GM21825 (cell line): ENCODE measurements at regions not wholly inside any gene's neighbourhood (a gene's known extent, or its start where the extent isn't known, plus 50 kb on each side); places are given as distances from the start of the nearest gene placed in this dataset.

ENCODE experiments used
- ATAC-seq: cut with Tn5 transposase; IDR thresholded peaks from one replicate; pipeline ENCODE4 v1.9.1; 2021; ENCODE audit warnings: mild to moderate bottlenecking, moderate library complexity; ENCODE audit not compliant: unreplicated experiment

- no peak for ATAC-seq
Observed at GRCh38 chr18:56188529-56189275, 449.7 kb downstream of the TXNL1 start.

- no peak for ATAC-seq
Observed at GRCh38 chr18:56186319-56186718, 452.1 kb downstream of the TXNL1 start.

GRCh38 chr18:56185126-56185525 lies 453.3 kb downstream of the TXNL1 start:
- no peak for ATAC-seq

- ATAC-seq: no peak
Observed at GRCh38 chr18:56176751-56177150, 461.6 kb downstream of the TXNL1 start.

- ATAC-seq: no peak
Observed at GRCh38 chr18:56175330-56176001, 462.9 kb downstream of the TXNL1 start.

- ATAC-seq: no peak
Observed at GRCh38 chr18:56173542-56174220, 464.7 kb downstream of the TXNL1 start.

- no peak for ATAC-seq
Observed at GRCh38 chr18:56172527-56172926, 465.9 kb downstream of the TXNL1 start.

- ATAC-seq: no peak
Observed at GRCh38 chr18:56171848-56172247, 466.5 kb downstream of the TXNL1 start.

- ATAC-seq: no peak
Observed at GRCh38 chr18:56168049-56168781, 470.2 kb downstream of the TXNL1 start.

GRCh38 chr18:56167366-56167765 lies 471.0 kb downstream of the TXNL1 start:
- ATAC-seq: no peak

- no peak for ATAC-seq
Observed at GRCh38 chr18:56166914-56167313, 471.5 kb downstream of the TXNL1 start.

- ATAC-seq: no peak
Observed at GRCh38 chr18:56165601-56166355, 472.6 kb downstream of the TXNL1 start.

- no peak for ATAC-seq
Observed at GRCh38 chr18:56162311-56163265, 475.8 kb downstream of the TXNL1 start.

- ATAC-seq: no peak
Observed at GRCh38 chr18:56161566-56162260, 476.7 kb downstream of the TXNL1 start.

- ATAC-seq: no peak
Observed at GRCh38 chr18:56158676-56159075, 479.7 kb downstream of the TXNL1 start.

GRCh38 chr18:56157541-56157940 lies 480.9 kb downstream of the TXNL1 start:
- ATAC-seq: no peak

GRCh38 chr18:56152551-56153310 lies 485.7 kb downstream of the TXNL1 start:
- ATAC-seq: no peak

- no peak for ATAC-seq
Observed at GRCh38 chr18:56148373-56148772, 490.0 kb downstream of the TXNL1 start.
